Suprapubic skin (tissue), 4 donors: ENCODE measurements at regions not wholly inside any gene's neighbourhood (a gene's known extent, or its start where the extent isn't known, plus 50 kb on each side); places are given as distances from the start of the nearest gene placed in this dataset.

Source experiments
- EP300 ChIP-seq: sonication (generic); formaldehyde crosslinking; IDR thresholded peaks from one replicate; pipeline ENCODE4 v1.6.1; 2017; ENCODE audit warnings: antibody characterized with exemption
- POLR2A ChIP-seq, 2 donors: fragments of 450-650 bp; IDR thresholded peaks; one replicate each; pipeline ENCODE4 v1.6.1; 2017; ENCODE audit warnings: antibody characterized with exemption in 2 of 2, mild to moderate bottlenecking in 2 of 2, moderate library complexity in 2 of 2
- POLR2AphosphoS5 ChIP-seq, 3 donors: sonication (generic); formaldehyde crosslinking; IDR thresholded peaks; one replicate each; pipeline ENCODE4 v1.6.1; 2017; ENCODE audit warnings: antibody characterized with exemption in 3 of 3
- TF ChIP-seq, protein P1 (sequence below), 2 donors: fragments of 200-600 bp in 1 of 2; fragments of 450-650 bp in 1 of 2; sonication (generic) in 1 of 2; IDR thresholded peaks; one replicate each; pipeline ENCODE4 v1.5.1; 2016 to 2019; ENCODE audit warnings: antibody characterized with exemption in 2 of 2, mild to moderate bottlenecking in 1 of 2, moderate library complexity in 1 of 2

DNA sequence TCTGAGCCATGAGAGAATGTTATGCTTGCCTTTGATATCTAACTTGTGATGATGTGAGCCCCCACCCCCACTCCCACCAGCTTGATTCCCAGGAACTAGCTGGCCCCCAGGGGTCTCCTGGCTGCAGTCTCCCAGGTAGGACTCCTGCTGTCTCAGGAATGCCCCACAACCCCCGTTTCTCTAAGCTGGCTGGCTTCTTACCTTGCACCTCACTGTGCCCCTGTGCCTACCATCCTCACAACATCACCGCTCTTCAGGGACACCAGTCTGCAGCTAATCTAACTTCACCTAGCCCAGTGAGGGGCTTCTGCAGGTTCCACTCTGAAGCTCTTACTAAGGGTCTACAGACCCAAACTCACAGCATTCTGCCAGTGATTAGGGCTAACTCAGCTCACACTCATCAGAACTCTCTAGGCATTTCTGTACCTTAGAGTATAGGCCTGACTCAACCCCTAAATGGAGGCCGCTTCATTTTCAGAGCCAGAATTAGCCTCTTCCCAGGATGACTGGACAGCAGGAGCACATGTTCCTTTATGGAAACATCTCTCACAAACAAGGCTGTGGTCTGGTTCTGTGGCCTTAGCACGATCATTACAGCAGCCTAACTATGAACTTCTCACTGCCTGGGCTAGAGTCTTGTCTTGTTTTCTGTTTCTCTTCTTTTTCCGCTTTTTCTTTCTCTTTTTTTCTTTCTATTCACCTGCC lies 72.8 kb upstream of the IFNG-AS1 start:
- TF ChIP-seq, protein P1, sequence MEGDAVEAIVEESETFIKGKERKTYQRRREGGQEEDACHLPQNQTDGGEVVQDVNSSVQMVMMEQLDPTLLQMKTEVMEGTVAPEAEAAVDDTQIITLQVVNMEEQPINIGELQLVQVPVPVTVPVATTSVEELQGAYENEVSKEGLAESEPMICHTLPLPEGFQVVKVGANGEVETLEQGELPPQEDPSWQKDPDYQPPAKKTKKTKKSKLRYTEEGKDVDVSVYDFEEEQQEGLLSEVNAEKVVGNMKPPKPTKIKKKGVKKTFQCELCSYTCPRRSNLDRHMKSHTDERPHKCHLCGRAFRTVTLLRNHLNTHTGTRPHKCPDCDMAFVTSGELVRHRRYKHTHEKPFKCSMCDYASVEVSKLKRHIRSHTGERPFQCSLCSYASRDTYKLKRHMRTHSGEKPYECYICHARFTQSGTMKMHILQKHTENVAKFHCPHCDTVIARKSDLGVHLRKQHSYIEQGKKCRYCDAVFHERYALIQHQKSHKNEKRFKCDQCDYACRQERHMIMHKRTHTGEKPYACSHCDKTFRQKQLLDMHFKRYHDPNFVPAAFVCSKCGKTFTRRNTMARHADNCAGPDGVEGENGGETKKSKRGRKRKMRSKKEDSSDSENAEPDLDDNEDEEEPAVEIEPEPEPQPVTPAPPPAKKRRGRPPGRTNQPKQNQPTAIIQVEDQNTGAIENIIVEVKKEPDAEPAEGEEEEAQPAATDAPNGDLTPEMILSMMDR (IDR thresholded peaks at IDR 0.05) = no peak
- TF ChIP-seq POLR2AphosphoS5 (IDR thresholded peaks at IDR 0.05) (no peak), POLR2A (IDR thresholded peaks at IDR 0.05) (no peak), EP300 (no peak)
